ENCODE measurements at regions not wholly inside any gene's neighbourhood (a gene's known extent, or its start where the extent isn't known, plus 50 kb on each side); places are given as distances from the start of the nearest gene placed in this dataset.
"Not testable (repeated sequence)": the region's sequence is repeated elsewhere in the genome, so short reads cannot be mapped to it uniquely, and the experiment has no call there.

DNA sequence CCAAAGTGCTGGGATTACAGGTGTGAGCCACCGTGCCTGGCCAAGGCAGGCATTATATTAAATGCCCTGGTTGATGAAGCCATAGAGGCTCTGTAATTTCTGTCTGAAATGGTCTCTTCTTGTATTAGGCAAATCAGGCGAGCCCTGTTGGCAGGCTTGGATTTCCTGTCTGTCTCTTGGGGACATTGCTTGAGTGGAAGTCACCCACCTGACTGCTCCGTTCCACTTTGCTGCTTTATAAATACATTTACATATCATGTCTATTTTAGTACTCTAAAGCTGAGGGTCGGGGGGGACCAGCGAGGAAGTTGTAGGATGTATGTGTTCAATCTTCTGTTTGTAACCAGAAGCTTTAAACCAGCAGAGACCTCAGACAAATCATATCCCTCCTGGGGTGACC, 101.6 kb upstream of the CRYM start:
- H3K9me3 ChIP-seq (ENCODE audit: low read depth); H3K9me2 ChIP-seq (replicated peaks; ENCODE audit: insufficient read depth); DNase-seq (ENCODE audit: low spot score); H3K27me3 ChIP-seq; H2AFZ ChIP-seq; H4K20me1 ChIP-seq (ENCODE audit: insufficient read depth, poor library complexity, severe bottlenecking); H3K4me3 ChIP-seq; H3K79me2 ChIP-seq; H3K4me1 ChIP-seq (ENCODE audit: insufficient read depth); H3K27ac ChIP-seq; H3K36me3 ChIP-seq (replicated peaks; ENCODE audit: insufficient read depth, low read depth); H3K4me2 ChIP-seq: not testable (repeated sequence)
- 92% methylated on average over 3 of the region's 5 CpGs for WGBS (ENCODE audit: low lambda C conversion rate, missing lambda C conversion rate)

DNA sequence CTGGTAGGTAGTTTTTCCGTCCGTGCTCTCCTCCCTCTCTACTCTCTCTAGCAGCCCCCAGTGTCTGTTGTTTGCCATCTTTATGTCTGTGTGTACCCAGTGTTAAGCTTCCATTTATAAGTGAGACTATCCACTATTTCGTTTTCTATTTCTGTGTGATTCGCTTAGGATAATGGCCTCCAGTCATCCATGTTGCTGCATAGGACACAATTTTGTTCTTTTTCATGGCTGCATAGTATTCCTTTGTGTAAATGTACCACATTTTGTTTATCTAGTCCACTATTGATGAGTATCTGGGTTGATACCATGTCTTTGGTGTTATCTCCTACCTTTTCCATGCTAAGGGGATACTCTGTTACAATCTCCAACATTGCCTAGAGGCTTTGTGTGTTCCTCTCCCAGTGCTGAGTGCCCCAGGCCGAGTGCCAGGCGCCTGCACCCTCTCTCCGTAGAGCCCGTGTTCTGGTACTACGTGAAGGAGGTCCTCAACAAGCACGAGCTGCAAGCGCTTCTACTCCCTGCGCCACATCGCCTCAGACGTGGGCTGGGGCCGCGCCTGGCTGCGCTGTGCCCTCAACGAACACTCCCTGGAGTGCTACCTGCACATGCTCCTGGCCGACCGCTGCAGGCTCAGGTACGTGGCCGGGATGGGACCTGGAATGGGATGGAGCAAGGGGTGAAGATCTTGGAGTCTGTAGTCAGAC, 98.3 kb upstream of the CRYM start:
- DNase-seq (ENCODE audit: low spot score), result not testable (repeated sequence)

DNA sequence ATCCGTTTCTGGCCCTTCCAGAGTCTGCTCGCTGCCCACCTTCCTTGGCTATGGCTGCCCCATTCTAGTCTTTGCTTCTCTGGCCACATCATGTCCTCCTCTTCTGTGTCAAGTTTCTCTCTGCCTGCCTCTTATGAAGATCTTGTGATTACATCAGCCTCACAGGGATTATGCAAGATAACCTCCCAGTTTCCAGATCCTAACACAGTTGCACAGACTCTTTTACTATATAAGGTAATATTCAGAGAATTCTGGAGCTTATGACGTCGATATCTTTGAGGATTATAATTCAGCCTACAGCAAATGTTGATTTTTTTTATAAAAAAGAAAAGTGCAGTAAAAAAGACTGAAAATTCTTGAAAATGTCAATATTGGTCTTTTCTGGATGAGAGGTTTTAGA, 97.2 kb upstream of the CRYM start:
- not testable (repeated sequence) for H3K4me3 ChIP-seq; H3K9me2 ChIP-seq (replicated peaks; ENCODE audit: insufficient read depth); H4K20me1 ChIP-seq (ENCODE audit: insufficient read depth, poor library complexity, severe bottlenecking); H3K4me1 ChIP-seq (ENCODE audit: insufficient read depth); H3K36me3 ChIP-seq (replicated peaks; ENCODE audit: insufficient read depth, low read depth); H2AFZ ChIP-seq; H3K4me2 ChIP-seq; DNase-seq (ENCODE audit: low spot score); H3K79me2 ChIP-seq; H3K27me3 ChIP-seq; H3K9me3 ChIP-seq (ENCODE audit: low read depth)
- H3K27ac ChIP-seq, result peak overlapping the region; percentile 31
- WGBS (ENCODE audit: low lambda C conversion rate, missing lambda C conversion rate), result 84% methylated on average over 2 of the region's 4 CpGs

More for the DNA sequence above, 98.3 kb upstream of the CRYM start:
- not testable (repeated sequence) for H3K4me2 ChIP-seq; H3K27ac ChIP-seq; H3K9me3 ChIP-seq (ENCODE audit: low read depth); H3K27me3 ChIP-seq; H3K36me3 ChIP-seq (replicated peaks; ENCODE audit: insufficient read depth, low read depth); H3K4me1 ChIP-seq (ENCODE audit: insufficient read depth); H3K79me2 ChIP-seq; H2AFZ ChIP-seq; H4K20me1 ChIP-seq (ENCODE audit: insufficient read depth, poor library complexity, severe bottlenecking); H3K9me2 ChIP-seq (replicated peaks; ENCODE audit: insufficient read depth); H3K4me3 ChIP-seq
- WGBS (ENCODE audit: low lambda C conversion rate, missing lambda C conversion rate), result 96% methylated on average over 22 of the region's 22 CpGs

DNA sequence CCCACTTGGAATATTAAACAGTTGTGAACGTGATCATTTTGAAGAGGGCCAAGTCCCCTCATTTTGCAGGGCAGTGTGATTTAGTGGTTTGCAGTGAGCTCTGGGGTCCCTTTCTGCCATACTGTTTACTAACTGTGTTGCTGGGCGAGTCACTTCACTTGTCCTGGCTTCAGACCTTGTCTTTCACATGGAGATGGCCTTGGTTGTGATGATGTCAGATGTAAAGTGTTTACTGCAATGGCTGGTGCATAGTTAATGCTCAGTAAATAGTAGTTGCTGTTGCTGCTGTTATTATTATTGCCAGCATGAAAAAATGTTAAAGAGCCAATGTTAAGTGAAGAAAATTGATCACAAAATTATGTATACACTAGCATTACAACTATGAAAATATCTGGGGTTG, 95.4 kb upstream of the CRYM start:
- H3K36me3 ChIP-seq (replicated peaks; ENCODE audit: insufficient read depth, low read depth); DNase-seq (ENCODE audit: low spot score); H3K4me3 ChIP-seq; H3K79me2 ChIP-seq; H3K27me3 ChIP-seq; H3K9me2 ChIP-seq (replicated peaks; ENCODE audit: insufficient read depth); H3K4me2 ChIP-seq; H4K20me1 ChIP-seq (ENCODE audit: insufficient read depth, poor library complexity, severe bottlenecking); H3K4me1 ChIP-seq (ENCODE audit: insufficient read depth); H3K27ac ChIP-seq; H2AFZ ChIP-seq; H3K9me3 ChIP-seq (ENCODE audit: low read depth): not testable (repeated sequence)
- WGBS (ENCODE audit: low lambda C conversion rate, missing lambda C conversion rate), result 86% methylated on average over 2 of the region's 2 CpGs

DNA sequence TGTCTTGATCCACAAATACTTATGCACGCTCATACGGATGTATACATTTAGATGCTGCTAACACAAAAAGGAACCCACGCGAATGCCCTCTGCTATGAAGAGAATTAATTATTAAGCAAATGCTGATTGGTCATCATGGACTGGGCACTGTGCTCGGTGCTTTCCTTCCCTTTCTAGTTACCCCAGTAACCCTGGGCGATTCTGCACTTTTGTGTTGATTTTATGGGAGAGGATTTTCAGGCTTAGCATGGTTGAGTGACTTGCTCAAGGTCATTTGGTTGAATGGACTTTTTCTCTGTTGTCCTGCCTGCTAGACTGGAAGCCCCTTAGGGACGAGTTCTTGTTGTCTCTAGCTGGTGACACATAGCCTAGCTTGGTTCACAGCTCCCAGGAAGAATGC, 94.8 kb upstream of the CRYM start:
- 69% methylated on average over 6 of the region's 7 CpGs for WGBS (ENCODE audit: low lambda C conversion rate, missing lambda C conversion rate)
- not testable (repeated sequence) for H2AFZ ChIP-seq; H3K9me2 ChIP-seq (replicated peaks; ENCODE audit: insufficient read depth); H3K9me3 ChIP-seq (ENCODE audit: low read depth); H3K4me1 ChIP-seq (ENCODE audit: insufficient read depth); H3K36me3 ChIP-seq (replicated peaks; ENCODE audit: insufficient read depth, low read depth); H3K27ac ChIP-seq; H3K79me2 ChIP-seq; H3K4me2 ChIP-seq; H4K20me1 ChIP-seq (ENCODE audit: insufficient read depth, poor library complexity, severe bottlenecking); DNase-seq (ENCODE audit: low spot score); H3K27me3 ChIP-seq; H3K4me3 ChIP-seq

DNA sequence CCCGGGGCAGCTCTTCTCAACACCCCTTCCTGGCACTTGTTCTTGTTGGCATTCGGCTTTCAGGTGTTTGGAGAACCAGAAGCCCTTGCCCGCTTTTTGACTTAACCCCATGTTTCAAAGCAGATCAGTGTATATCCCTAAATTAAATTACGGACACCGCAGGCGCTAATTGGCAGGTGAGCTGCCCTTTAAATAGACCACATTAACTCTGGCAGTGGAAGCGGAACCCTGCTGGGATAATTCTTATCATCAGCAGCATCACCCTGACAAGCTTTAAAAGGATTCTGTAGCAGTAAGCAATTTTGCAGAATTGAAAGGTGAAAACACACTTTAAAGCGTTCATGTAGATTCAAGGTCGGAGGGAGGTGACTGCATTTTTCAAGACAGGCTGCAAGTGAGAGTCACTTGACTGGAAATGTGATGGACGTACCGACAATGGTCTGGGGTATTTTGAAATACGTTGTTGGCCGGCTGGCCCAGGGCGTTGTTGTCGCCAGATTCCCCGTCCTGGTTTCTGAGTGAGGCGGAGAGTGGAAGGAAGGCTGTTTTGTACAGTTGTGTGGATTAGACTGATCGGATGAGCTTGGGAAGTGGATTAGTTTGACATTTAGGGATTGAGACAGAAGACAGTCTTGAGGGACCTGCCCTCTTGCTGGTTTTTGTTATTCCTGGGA, 94.2 kb upstream of the CRYM start:
- H3K9me3 ChIP-seq (ENCODE audit: low read depth); DNase-seq (ENCODE audit: low spot score); H3K9me2 ChIP-seq (replicated peaks; ENCODE audit: insufficient read depth); H3K4me2 ChIP-seq; H4K20me1 ChIP-seq (ENCODE audit: insufficient read depth, poor library complexity, severe bottlenecking); H3K4me1 ChIP-seq (ENCODE audit: insufficient read depth); H3K27me3 ChIP-seq; H2AFZ ChIP-seq; H3K36me3 ChIP-seq (replicated peaks; ENCODE audit: insufficient read depth, low read depth); H3K4me3 ChIP-seq; H3K79me2 ChIP-seq; H3K27ac ChIP-seq: not testable (repeated sequence)
- 48% methylated on average over 16 of the region's 18 CpGs for WGBS (ENCODE audit: low lambda C conversion rate, missing lambda C conversion rate)

DNA sequence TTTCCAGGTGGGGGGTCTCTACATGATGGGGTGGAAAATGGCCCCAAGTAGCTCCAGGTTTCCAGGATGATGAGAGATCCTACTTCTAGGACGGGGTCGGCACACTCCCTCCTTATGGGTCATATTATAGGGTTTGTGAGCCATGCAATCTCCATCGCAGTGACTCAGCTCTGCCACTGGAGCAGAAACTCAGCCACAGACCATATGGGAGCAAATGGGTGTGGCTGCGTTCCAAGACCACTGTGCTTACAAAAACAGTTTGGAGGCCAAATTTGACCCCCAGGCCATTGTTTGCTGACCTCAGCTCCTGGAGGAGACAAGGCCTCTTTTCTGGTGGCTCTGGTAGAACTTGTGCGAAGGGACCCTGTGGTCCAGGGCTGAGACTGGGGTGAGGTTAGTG, 92.7 kb upstream of the CRYM start:
- H3K9me2 ChIP-seq (replicated peaks; ENCODE audit: insufficient read depth), result not testable (repeated sequence)
- 93% methylated on average over 5 of the region's 5 CpGs for WGBS (ENCODE audit: low lambda C conversion rate, missing lambda C conversion rate)

DNA sequence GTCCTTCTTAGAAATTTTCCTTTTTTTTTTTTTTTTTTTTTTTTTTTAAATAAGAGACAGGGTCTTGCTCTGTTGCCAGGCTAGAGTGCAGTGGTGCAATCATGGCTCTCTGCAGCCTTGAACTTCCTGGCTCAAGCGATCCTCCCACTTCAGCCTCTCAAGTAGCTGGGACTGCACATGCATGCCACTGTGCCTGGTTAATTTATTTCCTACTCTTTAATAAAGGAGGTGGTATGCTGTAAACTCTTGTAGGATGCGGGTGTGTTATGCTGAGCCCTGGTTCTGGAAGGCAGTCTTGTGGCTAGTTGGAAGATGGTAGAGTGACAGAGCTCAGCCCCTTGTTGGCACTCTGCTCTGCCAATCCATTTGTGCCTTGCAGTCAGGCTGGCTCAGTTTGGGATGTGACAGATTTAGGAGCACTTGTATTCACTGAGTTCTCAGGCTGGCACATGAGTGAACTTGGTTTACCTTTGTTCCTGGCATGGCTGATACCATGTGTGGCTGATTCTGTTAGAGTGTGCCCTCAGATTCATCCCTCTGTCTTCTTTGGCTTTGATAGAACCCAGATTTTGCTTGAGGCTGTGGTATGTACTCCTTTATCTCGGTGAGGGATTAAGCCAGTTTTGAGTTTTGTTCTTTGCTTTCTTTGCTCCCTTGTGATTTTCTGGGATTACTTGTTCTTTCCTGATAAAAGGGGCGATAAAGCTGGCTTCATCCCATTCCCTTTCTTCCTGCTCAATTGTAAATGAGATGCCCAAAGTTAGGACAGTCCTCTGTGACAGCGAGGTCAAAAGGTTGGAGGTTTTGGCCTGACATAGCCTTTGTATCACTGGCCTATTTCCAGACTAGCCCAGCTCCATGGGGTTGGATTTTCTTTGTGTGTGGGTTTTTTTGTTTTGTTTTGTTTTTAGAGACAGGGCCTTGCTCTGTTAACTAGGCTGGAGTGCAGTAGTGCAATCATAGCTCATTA, 91.2 kb upstream of the CRYM start:
- H3K27me3 ChIP-seq; DNase-seq (ENCODE audit: low spot score); H3K36me3 ChIP-seq (replicated peaks; ENCODE audit: insufficient read depth, low read depth); H3K27ac ChIP-seq; H3K9me3 ChIP-seq (ENCODE audit: low read depth); H3K79me2 ChIP-seq; H3K9me2 ChIP-seq (replicated peaks; ENCODE audit: insufficient read depth); H2AFZ ChIP-seq; H4K20me1 ChIP-seq (ENCODE audit: insufficient read depth, poor library complexity, severe bottlenecking); H3K4me1 ChIP-seq (ENCODE audit: insufficient read depth); H3K4me3 ChIP-seq; H3K4me2 ChIP-seq: not testable (repeated sequence)
- WGBS (ENCODE audit: low lambda C conversion rate, missing lambda C conversion rate), result 48% methylated on average over 4 of the region's 5 CpGs

More for the DNA sequence above, 92.7 kb upstream of the CRYM start:
- not testable (repeated sequence) for H2AFZ ChIP-seq; H3K27ac ChIP-seq; H3K4me2 ChIP-seq; H3K36me3 ChIP-seq (replicated peaks; ENCODE audit: insufficient read depth, low read depth); H3K27me3 ChIP-seq; DNase-seq (ENCODE audit: low spot score); H3K4me1 ChIP-seq (ENCODE audit: insufficient read depth); H3K4me3 ChIP-seq; H3K79me2 ChIP-seq; H4K20me1 ChIP-seq (ENCODE audit: insufficient read depth, poor library complexity, severe bottlenecking); H3K9me3 ChIP-seq (ENCODE audit: low read depth)

All from hepatocyte (in vitro differentiated cells).